SK-N-SH treated with all-trans-retinoic acid at 6 μM for 48 hours (cell line): ENCODE measurements at regions not wholly inside any gene's neighbourhood (a gene's known extent, or its start where the extent isn't known, plus 50 kb on each side); places are given as distances from the start of the nearest gene placed in this dataset.

ENCODE experiments used
- ARNTL ChIP-seq: fragments of 450-650 bp; formaldehyde crosslinking; IDR thresholded peaks from 2 replicates; pipeline ENCODE4 v1.5.0; 2020; ENCODE audit warnings: low read depth, mild to moderate bottlenecking, moderate library complexity, borderline replicate concordance
- CSDC2 ChIP-seq: fragments of 250-450 bp; sonication (Bioruptor Pico); IDR thresholded peaks from 2 replicates; pipeline ENCODE4 v1.5.0; 2020; ENCODE audit warnings: mild to moderate bottlenecking, moderate library complexity
- GLIS3 ChIP-seq: fragments of 250-450 bp; sonication (Bioruptor Pico); IDR thresholded peaks from 2 replicates; pipeline ENCODE4 v1.5.0; 2020; ENCODE audit warnings: mild to moderate bottlenecking, moderate library complexity
- ISL1 ChIP-seq: fragments of 250-450 bp; sonication (Bioruptor Pico); IDR thresholded peaks from 2 replicates; pipeline ENCODE4 v2.1.2; 2022; ENCODE audit warnings: mild to moderate bottlenecking, moderate library complexity
- PATZ1 ChIP-seq: fragments of 250-450 bp; sonication (Bioruptor Pico); IDR thresholded peaks from 2 replicates; pipeline ENCODE4 v1.8.0; 2020; ENCODE audit warnings: mild to moderate bottlenecking, moderate library complexity, borderline replicate concordance
- ZNF565 ChIP-seq: fragments of 450-650 bp; formaldehyde crosslinking; conservative IDR thresholded peaks from 2 replicates; pipeline ENCODE4 v1.5.0; 2020; ENCODE audit warnings: low read depth, mild to moderate bottlenecking, moderate library complexity
- ZNF70 ChIP-seq: fragments of 450-650 bp; formaldehyde crosslinking; IDR thresholded peaks from 2 replicates; pipeline ENCODE4 v1.5.0; 2020; ENCODE audit warnings: mild to moderate bottlenecking, moderate library complexity

GRCh38 chr9:107948086-107948485, 458.5 kb upstream of the KLF4 start:
- TF ChIP-seq CSDC2 (CRISPR knock-in tag) (no peak), ZNF565 (CRISPR knock-in tag) (no peak), PATZ1 (CRISPR knock-in tag) (no peak), ZNF70 (CRISPR knock-in tag) (no peak), GLIS3 (CRISPR knock-in tag) (no peak), ISL1 (no peak), ARNTL (no peak)
